ENCODE measurements at regions not wholly inside any gene's neighbourhood (a gene's known extent, or its start where the extent isn't known, plus 50 kb on each side); places are given as distances from the start of the nearest gene placed in this dataset.

- peaks cover 51% of the 10 kb centered on the region for H3K4me1 Mint-ChIP-seq (ENCODE audit: low read depth)
- H3K36me3 Mint-ChIP-seq (ENCODE audit: low read depth): no peaks in the 10 kb centered on the region
- no peak overlapping the region for H3K4me3 Mint-ChIP-seq (ENCODE audit: unreplicated experiment)
- no peak overlapping the region for H3K27ac Mint-ChIP-seq (ENCODE audit: unreplicated experiment)
- no peaks in the 10 kb centered on the region for H3K27me3 Mint-ChIP-seq (ENCODE audit: low read depth)
- DNase-seq (ENCODE audit: low spot score): no peak
- TF ChIP-seq CTCF (IDR thresholded peaks at IDR 0.05): no peak
- H3K9me3 Mint-ChIP-seq (ENCODE audit: low read depth): no peaks in the 10 kb centered on the region
These were observed 171.9 kb upstream of the CCDC54 start for GRCh38 chr3:107205358-107205757.

- Mint-ChIP-seq H3K4me3 (ENCODE audit: unreplicated experiment) (no peak overlapping the region), H3K27ac (ENCODE audit: unreplicated experiment) (no peak overlapping the region), H3K4me1 (ENCODE audit: low read depth) (peaks cover 49% of the 10 kb centered on the region), H3K36me3 (ENCODE audit: low read depth) (no peaks in the 10 kb centered on the region), H3K9me3 (ENCODE audit: low read depth) (no peaks in the 10 kb centered on the region), H3K27me3 (ENCODE audit: low read depth) (no peaks in the 10 kb centered on the region)
- no peak for DNase-seq (ENCODE audit: low spot score)
- peak; percentile 91 for TF ChIP-seq CTCF (IDR thresholded peaks at IDR 0.05)
These were observed 171.1 kb upstream of the CCDC54 start for GRCh38 chr3:107206141-107206540.

- no peaks in the 10 kb centered on the region for H3K36me3 Mint-ChIP-seq (ENCODE audit: low read depth)
- H3K27ac Mint-ChIP-seq (ENCODE audit: unreplicated experiment): peak overlapping the region; percentile 94
- no peak for TF ChIP-seq CTCF (IDR thresholded peaks at IDR 0.05)
- H3K9me3 Mint-ChIP-seq (ENCODE audit: low read depth): no peaks in the 10 kb centered on the region
- no peak overlapping the region for H3K4me3 Mint-ChIP-seq (ENCODE audit: unreplicated experiment)
- peaks cover 47% of the 10 kb centered on the region for H3K4me1 Mint-ChIP-seq (ENCODE audit: low read depth)
- no peak for DNase-seq (ENCODE audit: low spot score)
- no peaks in the 10 kb centered on the region for H3K27me3 Mint-ChIP-seq (ENCODE audit: low read depth)
These were observed 170.3 kb upstream of the CCDC54 start for GRCh38 chr3:107206945-107207344.

GRCh38 chr3:107208100-107208499 is 169.1 kb upstream of the CCDC54 start:
- Mint-ChIP-seq H3K27ac (ENCODE audit: unreplicated experiment) (peak overlapping the region; percentile 94), H3K36me3 (ENCODE audit: low read depth) (no peaks in the 10 kb centered on the region), H3K9me3 (ENCODE audit: low read depth) (no peaks in the 10 kb centered on the region), H3K4me3 (ENCODE audit: unreplicated experiment) (peak overlapping the region; percentile 50), H3K27me3 (ENCODE audit: low read depth) (no peaks in the 10 kb centered on the region), H3K4me1 (ENCODE audit: low read depth) (peaks cover 55% of the 10 kb centered on the region)
- TF ChIP-seq CTCF (IDR thresholded peaks at IDR 0.05): no peak
- no peak for DNase-seq (ENCODE audit: low spot score)

GRCh38 chr3:107208796-107209195 is 168.4 kb upstream of the CCDC54 start:
- no peak for DNase-seq (ENCODE audit: low spot score)

More at GRCh38 chr3:107208796-107209195, 168.4 kb upstream of the CCDC54 start:
- Mint-ChIP-seq H3K4me1 (ENCODE audit: low read depth) (peaks cover 60% of the 10 kb centered on the region), H3K27me3 (ENCODE audit: low read depth) (no peaks in the 10 kb centered on the region), H3K9me3 (ENCODE audit: low read depth) (no peaks in the 10 kb centered on the region), H3K4me3 (ENCODE audit: unreplicated experiment) (peak overlapping the region; percentile 50), H3K27ac (ENCODE audit: unreplicated experiment) (peak overlapping the region; percentile 94), H3K36me3 (ENCODE audit: low read depth) (no peaks in the 10 kb centered on the region)
- TF ChIP-seq CTCF (IDR thresholded peaks at IDR 0.05): no peak

Data from chondrocyte (in vitro differentiated cells).